ENCODE measurements at regions not wholly inside any gene's neighbourhood (a gene's known extent, or its start where the extent isn't known, plus 50 kb on each side); places are given as distances from the start of the nearest gene placed in this dataset.

DNA sequence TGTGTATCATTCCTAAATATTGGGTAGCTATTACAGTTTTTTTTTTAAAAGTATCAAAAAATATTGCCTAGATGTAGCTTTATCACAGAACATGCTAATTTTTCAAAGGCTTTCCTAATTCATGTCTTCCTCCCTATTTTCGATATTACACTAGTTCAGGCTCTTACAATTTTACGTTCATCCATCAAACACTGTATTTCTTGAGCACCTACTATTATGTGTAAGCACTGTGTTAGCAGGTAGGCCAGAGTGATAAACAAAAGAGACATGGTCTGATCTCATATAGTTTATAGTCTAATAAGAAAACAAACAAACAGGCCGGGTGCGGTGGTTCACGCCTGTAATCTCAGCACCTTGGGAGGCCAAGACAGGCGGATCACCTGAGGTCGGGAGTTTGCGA lies 69.5 kb downstream of the FAM217A start:
- TF ChIP-seq, protein P1, sequence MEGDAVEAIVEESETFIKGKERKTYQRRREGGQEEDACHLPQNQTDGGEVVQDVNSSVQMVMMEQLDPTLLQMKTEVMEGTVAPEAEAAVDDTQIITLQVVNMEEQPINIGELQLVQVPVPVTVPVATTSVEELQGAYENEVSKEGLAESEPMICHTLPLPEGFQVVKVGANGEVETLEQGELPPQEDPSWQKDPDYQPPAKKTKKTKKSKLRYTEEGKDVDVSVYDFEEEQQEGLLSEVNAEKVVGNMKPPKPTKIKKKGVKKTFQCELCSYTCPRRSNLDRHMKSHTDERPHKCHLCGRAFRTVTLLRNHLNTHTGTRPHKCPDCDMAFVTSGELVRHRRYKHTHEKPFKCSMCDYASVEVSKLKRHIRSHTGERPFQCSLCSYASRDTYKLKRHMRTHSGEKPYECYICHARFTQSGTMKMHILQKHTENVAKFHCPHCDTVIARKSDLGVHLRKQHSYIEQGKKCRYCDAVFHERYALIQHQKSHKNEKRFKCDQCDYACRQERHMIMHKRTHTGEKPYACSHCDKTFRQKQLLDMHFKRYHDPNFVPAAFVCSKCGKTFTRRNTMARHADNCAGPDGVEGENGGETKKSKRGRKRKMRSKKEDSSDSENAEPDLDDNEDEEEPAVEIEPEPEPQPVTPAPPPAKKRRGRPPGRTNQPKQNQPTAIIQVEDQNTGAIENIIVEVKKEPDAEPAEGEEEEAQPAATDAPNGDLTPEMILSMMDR (IDR thresholded peaks at IDR 0.05; ENCODE audit: low read depth, low read length), result no peak
- TF ChIP-seq POLR2A (IDR thresholded peaks at IDR 0.05; ENCODE audit: extremely low read depth, insufficient read length), result no peak
